ENCODE measurements at regions not wholly inside any gene's neighbourhood (a gene's known extent, or its start where the extent isn't known, plus 50 kb on each side); places are given as distances from the start of the nearest gene placed in this dataset. TPM values are rescaled to one million over a fixed set of nuclear protein-coding genes. Genes with fewer than 3 reads are reported as not detected.

GRCh38 chr2:223537115-223537514 is 65.0 kb downstream of the SCG2 start:
- H3K4me3 ChIP-seq (ENCODE audit: low read length in 3 of 3): no peak overlapping the region
- H3K9me3 ChIP-seq (ENCODE audit: control insufficient read depth in 3 of 3, low read length in 3 of 3): no peaks in the 10 kb centered on the region
- H3K27ac ChIP-seq (ENCODE audit: low read depth, low read length): no peak overlapping the region
- H3K4me1 ChIP-seq (ENCODE audit: control insufficient read depth in 3 of 3, insufficient read depth in 3 of 3, low read length in 3 of 3): peaks cover 5 to 19% (median 18%) of the 10 kb centered on the region in 3 donors
- no peaks in the 10 kb centered on the region for H3K27me3 ChIP-seq (ENCODE audit: control insufficient read depth in 3 of 3, insufficient read depth in 3 of 3, low read length in 3 of 3)
- H3K36me3 ChIP-seq (ENCODE audit: control insufficient read depth in 3 of 3, insufficient read depth in 3 of 3, low read length in 3 of 3): no peaks in the 10 kb centered on the region
- H3K9ac ChIP-seq (ENCODE audit: low read depth in 1 of 3, low read length in 3 of 3): no peak overlapping the region

DNA sequence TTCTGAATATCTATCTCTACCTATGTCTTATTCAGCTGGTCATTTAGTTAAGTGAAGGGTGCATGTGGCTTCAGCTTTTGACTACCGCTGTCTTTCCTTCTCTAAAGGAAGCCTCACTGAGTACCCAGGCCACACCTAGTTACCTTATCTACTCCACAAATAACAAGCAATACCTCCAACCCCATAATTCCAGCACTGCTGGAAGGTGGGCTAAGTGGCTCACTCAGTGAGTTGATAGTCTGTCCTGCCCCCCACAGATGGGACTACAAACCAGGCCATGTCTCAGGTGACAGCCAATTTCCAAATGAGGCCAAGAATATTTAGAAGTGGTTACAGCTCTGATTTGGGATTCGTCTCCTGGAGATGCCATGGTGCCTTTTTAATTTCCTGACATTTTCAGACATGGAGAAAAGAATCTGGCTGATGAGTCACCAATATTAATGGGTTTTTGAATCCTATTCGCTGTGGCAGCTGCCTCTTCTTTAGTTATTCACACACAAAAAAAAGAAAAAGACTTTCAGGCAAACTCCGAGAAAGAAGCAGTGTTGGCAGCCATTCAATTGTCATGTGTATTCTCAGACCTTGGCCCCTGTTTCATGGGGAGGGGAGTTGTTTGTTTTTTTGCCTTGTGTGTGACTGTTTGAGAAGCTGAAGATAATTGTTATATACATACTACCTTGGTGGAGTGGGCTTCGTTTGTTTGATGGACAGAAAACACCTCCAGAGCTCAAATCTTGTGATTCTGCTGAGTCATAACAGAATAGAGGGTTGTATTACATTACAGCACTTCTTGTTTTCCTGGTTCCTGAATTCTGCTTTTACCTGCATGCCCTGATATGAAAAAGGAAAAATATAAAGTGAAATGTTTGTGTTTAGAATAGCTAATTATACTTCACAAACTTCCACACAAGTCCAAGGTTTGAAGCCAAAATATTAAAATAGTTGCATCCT is 64.2 kb downstream of the SCG2 start:
- H3K36me3 ChIP-seq (ENCODE audit: control insufficient read depth in 3 of 3, insufficient read depth in 3 of 3, low read length in 3 of 3): no peaks in the 10 kb centered on the region
- H3K4me1 ChIP-seq (ENCODE audit: control insufficient read depth in 3 of 3, insufficient read depth in 3 of 3, low read length in 3 of 3): peaks cover 5 to 19% (median 18%) of the 10 kb centered on the region in 3 donors
- H3K27me3 ChIP-seq (ENCODE audit: control insufficient read depth in 3 of 3, insufficient read depth in 3 of 3, low read length in 3 of 3): no peaks in the 10 kb centered on the region
- no peak overlapping the region for H3K27ac ChIP-seq (ENCODE audit: low read depth, low read length)
- H3K4me3 ChIP-seq (ENCODE audit: low read length in 3 of 3): no peak overlapping the region
- no peaks in the 10 kb centered on the region for H3K9me3 ChIP-seq (ENCODE audit: control insufficient read depth in 3 of 3, low read length in 3 of 3)
- H3K9ac ChIP-seq (ENCODE audit: low read depth in 1 of 3, low read length in 3 of 3): no peak overlapping the region

- Histone ChIP-seq H3K36me3 (ENCODE audit: control insufficient read depth in 3 of 3, insufficient read depth in 3 of 3, low read length in 3 of 3) (no peaks in the 10 kb centered on the region), H3K4me1 (ENCODE audit: control insufficient read depth in 3 of 3, insufficient read depth in 3 of 3, low read length in 3 of 3) (peaks cover 5 to 19% (median 18%) of the 10 kb centered on the region in 3 donors), H3K9ac (ENCODE audit: low read depth in 1 of 3, low read length in 3 of 3) (no peak overlapping the region), H3K27me3 (ENCODE audit: control insufficient read depth in 3 of 3, insufficient read depth in 3 of 3, low read length in 3 of 3) (no peaks in the 10 kb centered on the region), H3K9me3 (ENCODE audit: control insufficient read depth in 3 of 3, low read length in 3 of 3) (no peaks in the 10 kb centered on the region), H3K4me3 (ENCODE audit: low read length in 3 of 3) (no peak overlapping the region), H3K27ac (ENCODE audit: low read depth, low read length) (no peak overlapping the region)
Measured at GRCh38 chr2:223538920-223539440, 63.2 kb downstream of the SCG2 start.

DNA sequence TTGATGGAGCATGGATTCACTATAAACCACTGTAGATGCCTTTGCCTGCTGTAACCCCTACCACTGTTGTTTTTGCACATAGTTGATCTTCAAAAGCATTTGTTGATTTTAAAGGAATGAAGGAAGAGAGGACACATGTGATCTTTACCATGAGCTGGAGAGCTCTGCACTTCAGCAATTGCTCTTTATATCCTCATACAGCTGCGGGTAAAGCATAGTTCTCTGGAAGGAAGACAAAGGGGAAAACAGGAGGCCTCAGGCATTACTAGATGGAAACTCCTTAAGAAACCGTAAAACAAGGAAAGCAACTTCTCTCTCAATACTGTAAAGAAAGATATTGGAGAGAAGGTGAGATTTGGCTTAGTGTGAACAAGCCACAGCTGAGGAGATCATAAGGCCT is 60.6 kb downstream of the SCG2 start:
- Histone ChIP-seq H3K9me3 (ENCODE audit: control insufficient read depth in 3 of 3, low read length in 3 of 3) (no peaks in the 10 kb centered on the region), H3K27me3 (ENCODE audit: control insufficient read depth in 3 of 3, insufficient read depth in 3 of 3, low read length in 3 of 3) (no peaks in the 10 kb centered on the region), H3K27ac (ENCODE audit: low read depth, low read length) (no peak overlapping the region), H3K4me3 (ENCODE audit: low read length in 3 of 3) (no peak overlapping the region), H3K9ac (ENCODE audit: low read depth in 1 of 3, low read length in 3 of 3) (no peak overlapping the region), H3K36me3 (ENCODE audit: control insufficient read depth in 3 of 3, insufficient read depth in 3 of 3, low read length in 3 of 3) (no peaks in the 10 kb centered on the region), H3K4me1 (ENCODE audit: control insufficient read depth in 3 of 3, insufficient read depth in 3 of 3, low read length in 3 of 3) (peaks cover 5 to 19% (median 18%) of the 10 kb centered on the region in 3 donors)

DNA sequence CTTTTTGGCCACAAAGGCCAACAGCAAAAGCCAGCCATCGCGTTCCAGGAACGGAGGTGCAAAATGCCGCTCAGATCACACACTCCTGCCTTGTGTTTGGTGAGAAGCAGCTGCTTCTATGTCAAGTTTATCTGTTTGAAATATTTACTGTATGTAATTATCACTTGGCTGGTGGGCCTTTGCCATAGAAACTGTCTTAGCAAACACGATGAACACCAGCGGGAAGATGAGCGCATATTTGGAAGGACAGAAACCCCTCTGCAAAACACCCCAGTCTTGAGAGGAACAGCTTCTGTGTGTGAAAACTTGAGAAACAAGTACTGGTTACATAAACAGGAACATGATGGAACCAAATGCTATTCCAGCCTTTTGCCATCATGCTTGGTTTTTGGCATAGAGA is 59.7 kb downstream of the SCG2 start:
- Histone ChIP-seq H3K27ac (ENCODE audit: low read depth, low read length) (no peak overlapping the region), H3K4me1 (ENCODE audit: control insufficient read depth in 3 of 3, insufficient read depth in 3 of 3, low read length in 3 of 3) (peaks cover 5 to 19% (median 18%) of the 10 kb centered on the region in 3 donors), H3K4me3 (ENCODE audit: low read length in 3 of 3) (no peak overlapping the region), H3K27me3 (ENCODE audit: control insufficient read depth in 3 of 3, insufficient read depth in 3 of 3, low read length in 3 of 3) (no peaks in the 10 kb centered on the region), H3K9ac (ENCODE audit: low read depth in 1 of 3, low read length in 3 of 3) (no peak overlapping the region), H3K36me3 (ENCODE audit: control insufficient read depth in 3 of 3, insufficient read depth in 3 of 3, low read length in 3 of 3) (no peaks in the 10 kb centered on the region), H3K9me3 (ENCODE audit: control insufficient read depth in 3 of 3, low read length in 3 of 3) (no peaks in the 10 kb centered on the region)

- Histone ChIP-seq H3K4me3 (ENCODE audit: low read length in 3 of 3) (no peak overlapping the region), H3K9ac (ENCODE audit: low read depth in 1 of 3, low read length in 3 of 3) (no peak overlapping the region), H3K27me3 (ENCODE audit: control insufficient read depth in 3 of 3, insufficient read depth in 3 of 3, low read length in 3 of 3) (no peaks in the 10 kb centered on the region), H3K36me3 (ENCODE audit: control insufficient read depth in 3 of 3, insufficient read depth in 3 of 3, low read length in 3 of 3) (no peaks in the 10 kb centered on the region), H3K4me1 (ENCODE audit: control insufficient read depth in 3 of 3, insufficient read depth in 3 of 3, low read length in 3 of 3) (peaks cover 0 to 2% (median 0%) of the 10 kb centered on the region in 3 donors), H3K27ac (ENCODE audit: low read depth, low read length) (no peak overlapping the region), H3K9me3 (ENCODE audit: control insufficient read depth in 3 of 3, low read length in 3 of 3) (no peaks in the 10 kb centered on the region)
Measured at GRCh38 chr2:223545406-223545805, 56.8 kb downstream of the SCG2 start.

DNA sequence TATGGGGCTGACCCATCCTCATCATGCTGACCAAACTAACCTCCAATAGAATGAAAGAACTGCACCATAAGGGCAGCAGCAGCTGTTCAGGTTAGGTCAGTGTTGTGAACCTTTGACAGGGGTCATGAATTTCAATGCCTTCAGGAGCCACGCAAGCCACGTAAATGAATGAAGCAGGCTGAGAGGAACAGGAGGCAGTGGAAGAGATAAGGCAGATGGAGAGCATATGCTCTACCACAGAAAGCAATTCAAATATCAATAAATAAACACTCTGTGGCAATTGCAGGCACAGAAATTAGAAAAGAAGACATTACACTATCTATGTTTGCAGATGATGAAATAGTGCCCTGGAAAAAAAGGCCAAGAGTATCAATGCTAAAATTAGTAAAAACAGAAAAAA is 56.3 kb downstream of the SCG2 start:
- Histone ChIP-seq H3K9me3 (ENCODE audit: control insufficient read depth in 3 of 3, low read length in 3 of 3) (no peaks in the 10 kb centered on the region), H3K4me1 (ENCODE audit: control insufficient read depth in 3 of 3, insufficient read depth in 3 of 3, low read length in 3 of 3) (peaks cover 0 to 2% (median 0%) of the 10 kb centered on the region in 3 donors), H3K36me3 (ENCODE audit: control insufficient read depth in 3 of 3, insufficient read depth in 3 of 3, low read length in 3 of 3) (no peaks in the 10 kb centered on the region), H3K27me3 (ENCODE audit: control insufficient read depth in 3 of 3, insufficient read depth in 3 of 3, low read length in 3 of 3) (no peaks in the 10 kb centered on the region), H3K27ac (ENCODE audit: low read depth, low read length) (no peak overlapping the region), H3K9ac (ENCODE audit: low read depth in 1 of 3, low read length in 3 of 3) (no peak overlapping the region), H3K4me3 (ENCODE audit: low read length in 3 of 3) (no peak overlapping the region)

Small RNA genes in the stretch of these regions (small RNA-seq; reads per million reads assigned to genes)
- gene HIGD1AP4 (not detected), gene RN7SL807P (not detected)
